HG03025 (cell line): ENCODE measurements at regions not wholly inside any gene's neighbourhood (a gene's known extent, or its start where the extent isn't known, plus 50 kb on each side); places are given as distances from the start of the nearest gene placed in this dataset.

Experiments used
- ATAC-seq: cut with Tn5 transposase; IDR thresholded peaks from one replicate; pipeline ENCODE4 v1.9.1; 2021; ENCODE audit warnings: mild to moderate bottlenecking, moderate library complexity; ENCODE audit not compliant: unreplicated experiment, low FRiP score

- peak; percentile 82 for ATAC-seq
Observed at GRCh38 chr4:180028682-180029081, 2214.5 kb upstream of the TENM3 start.

- ATAC-seq: no peak
Observed at GRCh38 chr4:180031330-180031729, 2211.9 kb upstream of the TENM3 start.

GRCh38 chr4:180041576-180041975 lies 2201.6 kb upstream of the TENM3 start:
- ATAC-seq: no peak

- ATAC-seq: no peak
Observed at GRCh38 chr4:180052629-180053028, 2190.6 kb upstream of the TENM3 start.

- ATAC-seq: no peak
Observed at GRCh38 chr4:180054291-180054690, 2188.9 kb upstream of the TENM3 start.

- no peak for ATAC-seq
Observed at GRCh38 chr4:180057299-180057721, 2185.9 kb upstream of the TENM3 start.

GRCh38 chr4:180057891-180058671 lies 2185.1 kb upstream of the TENM3 start:
- peak; percentile 70 for ATAC-seq

GRCh38 chr4:180058691-180059215 lies 2184.4 kb upstream of the TENM3 start:
- peak; percentile 11 for ATAC-seq

GRCh38 chr4:180059216-180059881 lies 2183.9 kb upstream of the TENM3 start:
- peak; percentile 9 for ATAC-seq

- ATAC-seq: no peak
Observed at GRCh38 chr4:180060159-180060889, 2182.9 kb upstream of the TENM3 start.

GRCh38 chr4:180081072-180081471 lies 2162.1 kb upstream of the TENM3 start:
- ATAC-seq: no peak

GRCh38 chr4:180084561-180084960 lies 2158.6 kb upstream of the TENM3 start:
- no peak for ATAC-seq

GRCh38 chr4:180086480-180087190 lies 2156.6 kb upstream of the TENM3 start:
- ATAC-seq: no peak

- no peak for ATAC-seq
Observed at GRCh38 chr4:180098586-180098985, 2144.6 kb upstream of the TENM3 start.

- no peak for ATAC-seq
Observed at GRCh38 chr4:180099957-180100356, 2143.2 kb upstream of the TENM3 start.

- no peak for ATAC-seq
Observed at GRCh38 chr4:180100433-180101344, 2142.5 kb upstream of the TENM3 start.

GRCh38 chr4:180101348-180102083 lies 2141.7 kb upstream of the TENM3 start:
- ATAC-seq: no peak

GRCh38 chr4:180103794-180104193 lies 2139.4 kb upstream of the TENM3 start:
- no peak for ATAC-seq

GRCh38 chr4:180105362-180105761 lies 2137.8 kb upstream of the TENM3 start:
- ATAC-seq: no peak
